Endothelial cell of umbilical vein (primary cell): ENCODE measurements at regions not wholly inside any gene's neighbourhood (a gene's known extent, or its start where the extent isn't known, plus 50 kb on each side); places are given as distances from the start of the nearest gene placed in this dataset.

Experiments
- BruUV-seq: library from RNA; stranded (reverse); fragments of 400-500 nt; replicated peaks from 2 replicates; lab custom pipeline; 2021; lab: Mats Ljungman, UMichigan
- CTCF ChIA-PET: fragments of 300-600, 350-600 bp; sonication (Branson Sonifier 250); formaldehyde crosslinking; loops from one replicate; lab custom pipeline; 2021; ENCODE audit warnings: antibody characterized with exemption, inconsistent platforms; lab: Charles Lee
- POLR2A ChIA-PET: fragments of 300-600, 350-600 bp; sonication (Branson Sonifier 250); formaldehyde crosslinking; loops from one replicate; lab custom pipeline; 2021; ENCODE audit warnings: antibody characterized with exemption, inconsistent platforms; lab: Charles Lee
- DNase-seq: peaks from one replicate; pipeline ENCODE4 v3.0.0-alpha.2; 2011; ENCODE audit warnings: low read depth, low spot score
- FAIRE-seq: peaks from 2 replicates; lab custom pipeline; 2011; peaks lifted over from hg19 to GRCh38; lab: Jason Lieb, UNC
- H2AFZ ChIP-seq: 2 replicates; pipeline ENCODE4 v1.6.0; 2012; ENCODE audit warnings: low read depth, low read length, control low read depth, inconsistent platforms
- H3K27ac ChIP-seq: 2 replicates; pipeline ENCODE4 v1.5.1; 2011; ENCODE audit warnings: low read depth, mild to moderate bottlenecking, control low read depth, low read length, moderate library complexity; ENCODE audit not compliant: insufficient read depth
- H3K27me3 ChIP-seq, 2 experiments: 2 replicates each; pipeline versions ENCODE4 v1.6.0 to v1.6.1; 2011; ENCODE audit warnings: low read length in 2 of 2, mixed read lengths in 1 of 2; ENCODE audit not compliant: control insufficient read depth in 2 of 2, insufficient read depth in 2 of 2
- H3K36me3 ChIP-seq, 2 experiments: 2 replicates in 1 of 2; 3 replicates in 1 of 2; pipeline ENCODE4 v1.5.1; 2011; ENCODE audit warnings: low read length in 2 of 2, mild to moderate bottlenecking in 1 of 2, moderate library complexity in 1 of 2; ENCODE audit not compliant: control insufficient read depth in 2 of 2, insufficient read depth in 2 of 2; ENCODE audit errors: extremely low read depth in 1 of 2
- H3K4me1 ChIP-seq: 3 replicates; pipeline ENCODE4 v1.5.1; 2011; ENCODE audit warnings: mild to moderate bottlenecking, low read length; ENCODE audit not compliant: control insufficient read depth, insufficient read depth; ENCODE audit errors: extremely low read depth
- H3K4me2 ChIP-seq: 2 replicates; pipeline ENCODE4 v1.6.1; 2011; ENCODE audit warnings: low read length, control low read depth, mixed read lengths; ENCODE audit not compliant: insufficient read depth
- H3K4me3 ChIP-seq, 3 experiments: fragments of 200-600 bp in 1 of 3; sonication (generic), shearing (Covaris generic) in 1 of 3; replicated peaks in 1 of 3; 2 replicates each; pipeline ENCODE4 v1.5.1; 2011 to 2016; ENCODE audit warnings: control low read depth in 3 of 3, low read length in 3 of 3, mild to moderate bottlenecking in 2 of 3, inconsistent platforms in 1 of 3, low read depth in 1 of 3, moderate library complexity in 1 of 3; ENCODE audit not compliant: insufficient read depth in 1 of 3
- H3K79me2 ChIP-seq: 2 replicates; pipeline ENCODE4 v1.6.0; 2012; ENCODE audit warnings: low read length, inconsistent platforms; ENCODE audit not compliant: control insufficient read depth, insufficient read depth
- H3K9ac ChIP-seq: replicated peaks from 2 replicates; pipeline ENCODE3; 2011; ENCODE audit warnings: low read length, control low read depth; ENCODE audit not compliant: insufficient read depth; ENCODE audit errors: extremely low read depth
- H3K9me1 ChIP-seq: replicated peaks from 3 replicates; pipeline ENCODE4 v1.6.0; 2011; ENCODE audit warnings: mild to moderate bottlenecking, low read length; ENCODE audit not compliant: control insufficient read depth, insufficient read depth; ENCODE audit errors: extremely low read depth
- H3K9me3 ChIP-seq: replicated peaks from 2 replicates; pipeline ENCODE4 v1.5.1; 2012; ENCODE audit warnings: low read length, inconsistent platforms; ENCODE audit not compliant: control insufficient read depth, insufficient read depth
- H4K20me1 ChIP-seq: replicated peaks from 2 replicates; pipeline ENCODE3; 2011; ENCODE audit warnings: mild to moderate bottlenecking, low read length; ENCODE audit not compliant: control insufficient read depth, insufficient read depth; ENCODE audit errors: extremely low read depth
- CTCF ChIP-seq, 2 donors: IDR thresholded peaks; 1 replicate in 1 of 2; 2 replicates in 1 of 2; pipeline ENCODE4 v1.5.1; 2011; ENCODE audit warnings: low read length in 2 of 2, mild to moderate bottlenecking in 2 of 2, moderate library complexity in 2 of 2, control low read depth in 1 of 2, inconsistent platforms in 1 of 2, low read depth in 1 of 2; ENCODE audit not compliant: insufficient read depth in 1 of 2; ENCODE audit errors: extremely low read depth in 1 of 2
- EZH2 ChIP-seq: IDR thresholded peaks from 2 replicates; pipeline ENCODE4 v1.6.1; 2012; ENCODE audit warnings: borderline replicate concordance, low read depth, mild to moderate bottlenecking, moderate library complexity, low read length, inconsistent platforms; ENCODE audit not compliant: severe bottlenecking
- FOS ChIP-seq: IDR thresholded peaks from 2 replicates; pipeline ENCODE4 v1.6.1; 2011; ENCODE audit warnings: mild to moderate bottlenecking, low read length, moderate library complexity, borderline replicate concordance; ENCODE audit not compliant: insufficient read depth
- GATA2 ChIP-seq: IDR thresholded peaks from 2 replicates; pipeline ENCODE4 v1.7.0; 2011; ENCODE audit warnings: low read depth, mild to moderate bottlenecking, moderate library complexity, mixed read lengths, low read length; ENCODE audit not compliant: insufficient read length, insufficient read depth
- JUN ChIP-seq: IDR thresholded peaks from 2 replicates; pipeline ENCODE4 v1.6.1; 2011; ENCODE audit warnings: borderline replicate concordance, low read depth; ENCODE audit not compliant: insufficient read length, insufficient read depth
- MYC ChIP-seq: IDR thresholded peaks from one replicate; pipeline ENCODE4 v1.6.1; 2011; ENCODE audit warnings: mild to moderate bottlenecking, low read depth, low read length
- POLR2A ChIP-seq: IDR thresholded peaks from 2 replicates; pipeline ENCODE4 v1.6.1; 2012; ENCODE audit warnings: low read depth, mild to moderate bottlenecking, control low read depth, low read length
- POLR2AphosphoS5 ChIP-seq: IDR thresholded peaks from 2 replicates; pipeline ENCODE4 v1.6.1; 2012; ENCODE audit warnings: low read depth, mild to moderate bottlenecking, control low read depth, low read length, moderate library complexity; ENCODE audit not compliant: insufficient read depth
- dilution Hi-C: fragments of 300-500 bp; cut with MboI; formaldehyde crosslinking; loops from one replicate; pipeline ENCODE4 v1.15.0; 2019; ENCODE audit warnings: low sequenced_read_pairs; ENCODE audit not compliant: extremely low pct_ligation_motif_present
- intact Hi-C: fragments of 100-400 bp; cut with micrococcal nuclease; formaldehyde crosslinking; loops from one replicate; pipeline ENCODE4 v1.10.0; 2022
- TF ChIP-seq, protein P1 (sequence below): IDR thresholded peaks from 2 replicates; pipeline ENCODE4 v1.6.1; 2011; ENCODE audit not compliant: insufficient read depth, insufficient read length

GRCh38 chr1:189033169-189033568, 1444.5 kb downstream of the BRINP3 start:
- H3K4me1 ChIP-seq: no peaks in the 10 kb centered on the region
- TF ChIP-seq EZH2 (no peak), POLR2AphosphoS5 (no peak), JUN (no peak), POLR2A (no peak), MYC (no peak), CTCF (IDR thresholded peaks at IDR 0.05; ENCODE audit: extremely low read depth in 1 of 2, insufficient read depth in 1 of 2, low read depth in 1 of 2, low read length in 2 of 2) (no peak), FOS (no peak), GATA2 (no peak)
- TF ChIP-seq, protein P1, sequence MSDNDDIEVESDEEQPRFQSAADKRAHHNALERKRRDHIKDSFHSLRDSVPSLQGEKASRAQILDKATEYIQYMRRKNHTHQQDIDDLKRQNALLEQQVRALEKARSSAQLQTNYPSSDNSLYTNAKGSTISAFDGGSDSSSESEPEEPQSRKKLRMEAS: no peak
- no peak overlapping the region for H3K4me2 ChIP-seq
- no peaks in the 10 kb centered on the region for H3K9me3 ChIP-seq
- DNase-seq (no peak), FAIRE-seq (no peak)
- ChIA-PET CTCF (no interaction called here), POLR2A (no interaction called here)
- no peaks in the 10 kb centered on the region for H3K79me2 ChIP-seq
- H4K20me1 ChIP-seq: no peaks in the 10 kb centered on the region
- no peak overlapping the region for H3K27ac ChIP-seq
- no peak overlapping the region for H3K9ac ChIP-seq
- BruUV-seq: no TSS peak
- no peaks in the 10 kb centered on the region for H3K9me1 ChIP-seq
- no peak overlapping the region for H2AFZ ChIP-seq
- no peaks in the 10 kb centered on the region for H3K27me3 ChIP-seq
- no peak overlapping the region for H3K4me3 ChIP-seq
- dilution Hi-C loops: no loop called here
- intact Hi-C loops: no loop called here
- H3K36me3 ChIP-seq: no peaks in the 10 kb centered on the region
